RPMI8226 (cell line): ENCODE measurements at regions not wholly inside any gene's neighbourhood (a gene's known extent, or its start where the extent isn't known, plus 50 kb on each side); places are given as distances from the start of the nearest gene placed in this dataset.
"Not testable (repeated sequence)": the region's sequence is repeated elsewhere in the genome, so short reads cannot be mapped to it uniquely, and the experiment has no call there.

Experiments used
- DNase-seq: peaks from one replicate; pipeline ENCODE4 v3.0.0-alpha.2; 2015

DNA sequence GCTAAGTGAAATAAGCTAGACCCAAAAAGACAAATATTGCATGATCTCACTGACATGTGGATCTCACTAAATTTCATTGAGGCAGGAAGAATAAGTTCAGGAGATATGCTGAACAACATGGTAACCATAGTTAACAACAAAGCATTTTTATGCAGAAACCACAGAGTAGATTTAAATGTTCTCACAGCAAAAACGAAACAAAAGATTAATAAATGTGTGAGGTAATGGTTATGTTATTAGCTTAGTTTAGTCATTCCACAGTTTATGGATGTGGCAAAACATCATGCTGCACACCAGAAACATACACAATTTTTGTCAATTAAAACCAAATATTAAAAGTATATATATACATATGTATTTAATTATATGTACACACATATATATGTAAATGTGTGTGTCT is 765.8 kb downstream of the SLITRK5 start:
- DNase-seq: no peak

DNA sequence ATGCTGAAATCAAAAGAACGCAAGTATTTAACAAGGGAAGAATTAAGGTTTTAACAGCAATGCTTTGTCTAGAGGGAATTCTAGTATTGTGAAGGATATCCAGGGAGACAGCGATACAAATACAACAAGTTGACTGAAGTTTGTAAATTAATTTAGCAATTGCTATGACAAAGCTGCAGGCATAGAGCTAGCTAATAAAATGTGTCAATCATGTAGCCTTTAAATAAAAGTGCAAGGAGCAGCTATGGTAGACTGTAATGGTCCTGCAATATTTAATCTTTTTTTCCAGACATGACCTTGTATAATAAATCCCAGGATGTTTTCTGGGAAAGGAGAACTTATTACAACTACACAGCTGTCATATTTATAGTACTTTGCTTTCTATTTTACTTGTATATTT is 779.3 kb downstream of the SLITRK5 start:
- no peak for DNase-seq

DNA sequence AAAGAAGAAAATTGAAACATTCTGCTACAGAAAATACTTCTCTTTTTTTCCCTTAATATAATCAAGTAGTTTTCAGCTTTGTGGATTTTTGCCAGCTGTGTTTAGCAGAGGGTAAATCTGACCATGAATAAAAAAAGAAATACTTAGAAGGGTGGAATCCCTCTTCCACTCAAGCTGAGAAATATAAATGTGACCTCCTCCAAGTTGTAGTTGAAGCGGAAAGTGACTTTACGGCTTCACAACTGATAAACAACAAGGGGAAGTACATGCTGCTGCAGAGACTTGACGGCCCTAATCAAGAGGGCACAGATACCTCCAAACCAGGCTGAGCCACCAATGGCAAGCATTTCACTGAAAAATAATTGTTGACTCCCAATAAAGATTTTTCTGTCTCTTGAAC is 785.0 kb downstream of the SLITRK5 start:
- DNase-seq: no peak

DNA sequence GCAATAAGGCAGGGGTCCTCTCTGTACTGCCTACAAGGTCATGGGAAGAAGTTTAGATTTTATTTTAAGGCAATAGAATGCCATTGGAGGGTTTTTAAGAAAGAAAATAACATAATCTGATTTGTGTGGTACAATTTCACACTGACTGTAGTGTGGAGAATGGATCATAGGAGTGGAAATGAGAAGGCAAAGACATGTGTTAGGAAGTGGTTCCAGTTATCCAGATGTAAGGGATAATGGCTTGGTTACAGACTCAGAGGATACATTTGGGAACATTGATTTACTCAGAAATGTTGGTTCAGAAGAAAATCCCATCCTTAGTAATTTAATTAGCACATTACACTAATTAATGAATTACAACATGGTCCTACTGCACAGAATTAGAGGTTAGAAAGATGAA is 788.2 kb downstream of the SLITRK5 start:
- DNase-seq: no peak

DNA sequence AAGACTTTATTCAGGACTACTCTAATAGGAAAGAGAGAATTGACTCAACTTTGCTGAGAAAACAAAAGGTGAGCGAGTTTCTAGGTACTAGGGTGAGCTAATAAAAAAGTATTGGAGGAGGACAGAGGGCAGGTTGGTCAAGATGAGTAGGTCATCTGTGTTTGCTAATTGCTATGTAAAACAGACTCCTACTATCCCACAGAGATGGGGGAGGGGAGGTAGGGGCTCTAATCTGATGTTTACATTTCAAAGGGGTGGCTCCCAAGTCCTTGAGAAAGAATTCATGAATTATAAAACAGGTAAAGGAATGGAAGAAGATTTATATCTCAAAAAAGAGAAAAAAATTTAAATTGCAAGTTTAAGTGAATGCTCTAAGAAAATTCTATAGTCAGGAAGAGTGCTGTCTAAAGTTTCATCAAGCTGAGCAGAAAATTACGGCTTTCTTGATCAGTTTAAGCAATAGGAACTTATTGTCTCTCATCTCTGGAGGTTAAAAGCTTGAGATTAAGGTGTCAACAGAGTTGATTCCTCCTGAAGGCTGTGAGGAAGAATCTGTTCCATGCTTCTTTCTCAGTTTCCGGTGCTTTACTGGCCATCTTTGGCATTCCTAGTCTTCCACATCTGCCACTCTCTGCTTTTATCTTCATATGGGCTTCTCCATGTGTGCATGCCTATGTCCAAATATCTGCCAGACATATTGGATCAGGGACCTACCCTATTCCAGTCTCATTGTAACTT is 790.3 kb downstream of the SLITRK5 start:
- DNase-seq: no peak

DNA sequence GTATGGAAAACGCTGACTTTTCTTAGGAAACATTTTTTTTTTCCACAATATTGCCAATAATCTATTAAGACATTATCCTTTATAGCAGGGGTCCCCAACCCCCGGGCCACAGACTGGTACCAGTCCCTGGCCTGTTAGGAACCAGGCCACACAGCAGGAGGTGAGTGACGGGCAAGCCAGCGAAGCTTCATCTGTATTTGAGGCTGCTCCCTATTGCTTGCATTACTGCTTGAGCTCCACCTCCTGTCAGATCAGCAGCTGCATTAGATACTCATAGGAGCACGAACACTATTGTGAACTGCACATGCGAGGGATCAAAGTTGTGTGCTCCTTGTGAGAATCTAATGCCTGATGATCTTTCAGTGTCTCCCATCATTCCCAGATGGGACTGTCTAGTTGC is 793.7 kb downstream of the SLITRK5 start:
- no peak for DNase-seq

DNA sequence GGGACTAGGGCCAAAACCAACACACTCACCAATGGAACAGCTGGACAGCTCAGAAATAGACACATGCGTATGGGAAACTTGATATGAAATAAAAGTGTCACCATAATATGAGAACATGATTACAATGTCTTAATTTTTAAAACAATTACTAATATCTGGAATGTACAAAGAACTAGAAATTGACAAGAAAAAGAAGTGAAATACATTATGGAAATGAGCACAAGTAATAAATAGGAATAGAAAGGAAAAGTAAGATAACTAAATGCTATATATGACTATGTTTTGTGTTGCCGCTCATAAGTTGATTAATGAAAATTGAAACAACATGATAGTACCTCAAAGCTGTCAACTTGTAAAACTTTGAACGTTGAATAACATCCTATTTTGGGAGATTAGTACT is 801.1 kb downstream of the SLITRK5 start:
- no peak for DNase-seq

DNA sequence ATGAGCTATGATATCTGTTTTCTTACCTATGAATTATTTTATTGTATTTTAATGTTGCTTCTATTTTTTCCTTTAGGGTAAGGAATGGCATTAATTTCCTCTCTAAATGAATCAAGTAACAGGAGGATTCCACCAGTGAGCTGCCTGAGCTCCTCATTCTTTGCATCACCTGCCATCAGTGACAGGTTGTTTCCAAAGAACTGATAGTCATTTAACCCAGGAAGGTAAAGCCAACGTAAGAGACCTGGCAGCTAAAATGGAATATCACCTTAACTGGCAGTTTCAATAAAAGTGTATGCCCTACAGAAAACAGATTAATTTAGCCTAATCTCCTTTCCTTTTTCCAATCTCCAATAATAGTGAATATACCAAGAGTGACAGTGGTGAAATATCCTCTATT is 812.0 kb downstream of the SLITRK5 start:
- no peak for DNase-seq

DNA sequence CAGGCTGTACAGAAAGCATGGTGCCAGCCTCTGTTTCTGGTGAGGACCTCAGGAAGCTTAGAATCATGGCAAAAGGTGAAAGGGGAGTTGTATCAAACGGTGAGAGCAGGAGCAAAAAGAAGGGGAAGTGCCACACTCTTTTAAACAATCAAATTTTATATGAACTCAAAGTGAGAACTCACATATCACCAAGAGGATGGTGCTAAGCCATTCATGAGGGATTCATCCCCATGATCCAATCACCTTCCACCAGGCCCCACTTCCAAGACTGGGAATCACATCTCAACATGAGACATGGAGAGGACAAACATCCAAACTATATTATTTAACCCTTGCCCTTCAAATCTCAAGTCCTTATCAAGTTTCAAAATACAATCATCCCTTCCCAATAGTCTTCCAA is 836.7 kb downstream of the SLITRK5 start:
- no peak for DNase-seq

DNA sequence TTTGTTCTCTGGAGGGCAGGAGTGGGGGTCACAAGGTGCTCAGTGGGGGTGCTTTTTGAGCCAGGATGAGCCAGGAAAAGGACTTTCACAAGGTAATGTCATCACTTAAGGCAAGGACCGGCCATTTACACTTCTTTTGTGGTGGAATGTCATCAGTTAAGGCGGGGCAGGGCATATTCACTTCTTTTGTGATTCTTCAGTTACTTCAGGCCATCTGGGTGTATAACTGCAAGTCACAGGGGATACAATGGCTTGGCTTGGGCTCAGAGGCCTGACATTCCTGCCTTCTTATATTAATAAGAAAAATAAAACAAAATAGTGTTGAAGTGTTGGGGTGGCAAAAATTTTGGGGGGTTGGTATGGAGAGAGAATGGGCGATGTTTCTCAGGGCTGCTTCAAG is 841.8 kb downstream of the SLITRK5 start:
- not testable (repeated sequence) for DNase-seq

DNA sequence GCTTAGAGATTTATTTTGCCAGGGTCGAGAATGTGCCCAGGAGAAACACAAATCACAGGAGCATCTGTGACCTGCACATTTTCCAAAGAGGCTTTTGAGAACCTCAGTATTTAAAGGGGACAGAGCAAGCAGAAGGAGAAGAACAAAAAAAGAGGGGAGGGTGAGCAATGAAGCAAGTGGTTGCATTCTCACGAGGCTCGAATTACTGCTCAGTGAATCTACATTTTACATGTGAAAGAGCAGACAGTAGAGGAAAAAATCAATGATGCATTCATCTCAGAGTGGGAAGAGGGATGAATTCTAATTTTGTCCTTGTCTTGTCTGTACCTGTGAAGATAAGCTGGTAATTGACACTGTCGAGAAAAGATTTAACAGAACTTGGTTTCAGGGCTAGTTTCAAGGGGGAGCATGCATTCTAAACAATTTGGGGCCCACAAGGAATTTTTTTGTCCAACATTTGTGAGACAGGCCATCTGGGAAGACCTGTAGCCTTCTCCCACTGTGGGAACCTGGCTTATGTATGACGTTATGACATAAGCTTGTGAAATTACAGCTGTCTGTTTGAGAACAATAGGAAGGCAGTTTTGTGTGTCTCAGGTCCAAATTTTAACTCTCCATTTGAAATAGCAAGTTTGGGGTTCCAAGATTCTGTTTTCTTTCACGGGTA is 855.1 kb downstream of the SLITRK5 start:
- no peak for DNase-seq

DNA sequence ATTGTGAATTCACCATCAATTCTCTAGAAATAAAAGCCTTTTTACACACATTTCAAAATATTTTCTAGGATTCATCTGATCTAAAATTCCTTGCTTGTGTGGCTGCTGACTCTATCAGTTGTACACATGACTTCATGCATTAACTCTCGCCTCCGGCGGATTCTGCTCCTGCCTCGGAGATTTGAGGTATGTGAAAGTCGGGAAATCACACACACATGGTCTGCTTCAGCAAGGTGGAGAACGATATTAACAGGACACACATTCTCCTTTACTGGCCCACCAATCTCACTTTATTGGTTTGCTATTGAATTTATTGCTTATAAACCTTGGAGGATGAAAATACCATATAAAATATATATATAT is 855.7 kb downstream of the SLITRK5 start:
- no peak for DNase-seq

DNA sequence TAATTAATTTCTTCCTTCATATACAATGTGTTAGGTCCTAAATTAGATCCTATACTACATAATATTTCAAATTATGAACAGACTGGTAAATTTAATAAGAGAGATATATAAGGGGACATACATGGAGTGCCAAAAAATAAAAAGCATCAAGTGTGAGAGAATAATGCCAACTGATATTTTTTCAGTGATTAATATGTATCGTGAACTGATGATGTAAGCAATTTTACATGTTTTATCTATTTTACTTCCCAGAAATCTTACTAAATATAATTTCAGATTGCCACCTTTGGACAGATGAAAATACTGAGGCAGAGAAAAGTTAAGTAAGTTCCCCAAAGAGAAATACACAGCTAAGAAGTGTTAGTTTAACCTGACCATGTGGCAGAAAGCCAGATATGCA is 870.8 kb downstream of the SLITRK5 start:
- no peak for DNase-seq

DNA sequence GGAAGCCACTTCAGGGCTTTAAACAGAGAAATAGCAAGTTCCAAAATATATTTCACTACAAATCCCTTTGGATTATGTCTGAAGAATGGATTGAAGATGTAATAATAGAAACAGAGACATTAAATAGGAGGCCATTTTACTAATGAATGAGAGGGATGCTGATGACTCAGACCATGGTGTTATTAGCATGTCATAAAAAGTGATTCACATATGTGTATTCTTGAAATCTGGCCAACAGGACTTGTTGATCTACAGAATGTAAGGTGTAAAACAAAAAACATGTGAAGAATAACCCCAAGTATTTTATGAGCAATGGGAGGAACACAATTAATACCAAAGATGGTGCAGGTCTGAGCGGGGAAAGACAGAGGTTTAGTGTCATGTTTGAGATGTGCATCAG is 873.7 kb downstream of the SLITRK5 start:
- DNase-seq: no peak

DNA sequence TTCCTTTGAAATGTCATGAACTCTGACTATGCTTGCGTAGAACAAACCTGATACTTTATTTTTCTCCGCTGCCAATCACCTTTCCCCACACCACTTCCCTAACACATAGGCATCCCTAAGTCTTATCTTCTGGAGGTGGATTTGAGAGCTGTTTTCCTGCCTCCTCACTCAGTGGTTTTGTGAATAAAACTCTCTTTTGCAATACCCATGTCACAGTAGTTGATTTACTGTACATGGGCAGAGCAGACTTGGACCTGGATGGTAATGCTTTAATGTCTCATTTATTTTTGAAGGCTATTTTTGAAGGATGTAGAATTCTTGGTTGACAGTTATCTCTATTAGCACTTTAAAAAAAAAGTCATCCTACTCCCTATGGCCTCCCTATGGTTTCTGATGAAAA is 881.8 kb downstream of the SLITRK5 start:
- no peak for DNase-seq

DNA sequence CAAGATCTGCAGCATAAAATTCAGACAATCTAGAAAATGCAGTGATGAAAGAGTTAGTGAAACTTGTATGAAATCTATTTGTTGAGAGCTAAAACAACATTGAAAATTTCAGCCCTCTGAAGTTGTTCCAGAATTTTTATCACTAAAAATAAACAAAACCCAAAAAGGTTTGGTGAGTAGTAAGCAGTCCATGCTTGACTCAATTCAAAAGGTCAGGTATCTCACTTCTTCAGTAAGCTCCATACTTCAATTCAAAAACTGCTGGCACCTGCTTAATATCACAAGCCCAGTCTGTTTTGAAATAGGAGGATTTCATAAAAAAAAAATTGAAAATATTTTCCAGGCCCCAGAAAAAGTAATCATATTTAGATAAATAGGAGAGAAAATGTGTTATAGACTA is 894.4 kb downstream of the SLITRK5 start:
- DNase-seq: no peak

DNA sequence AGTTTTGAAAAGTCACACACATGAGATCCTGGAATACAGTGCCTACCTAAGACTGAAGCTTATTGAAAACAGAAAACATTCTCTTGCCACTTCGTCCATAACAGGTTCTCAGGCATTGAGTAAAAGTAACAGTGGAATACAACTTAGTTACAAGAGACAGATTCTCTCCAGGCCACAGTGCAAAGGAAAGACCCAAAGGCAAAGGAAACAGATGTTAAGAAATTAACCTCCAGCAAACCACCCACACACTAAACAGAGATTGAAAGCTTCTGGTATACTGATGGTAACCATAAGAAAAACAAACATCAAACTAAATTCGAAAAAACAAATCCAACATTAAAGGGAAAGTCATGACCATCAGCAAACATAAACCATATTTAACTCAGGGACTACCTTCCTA is 914.7 kb downstream of the SLITRK5 start:
- no peak for DNase-seq

DNA sequence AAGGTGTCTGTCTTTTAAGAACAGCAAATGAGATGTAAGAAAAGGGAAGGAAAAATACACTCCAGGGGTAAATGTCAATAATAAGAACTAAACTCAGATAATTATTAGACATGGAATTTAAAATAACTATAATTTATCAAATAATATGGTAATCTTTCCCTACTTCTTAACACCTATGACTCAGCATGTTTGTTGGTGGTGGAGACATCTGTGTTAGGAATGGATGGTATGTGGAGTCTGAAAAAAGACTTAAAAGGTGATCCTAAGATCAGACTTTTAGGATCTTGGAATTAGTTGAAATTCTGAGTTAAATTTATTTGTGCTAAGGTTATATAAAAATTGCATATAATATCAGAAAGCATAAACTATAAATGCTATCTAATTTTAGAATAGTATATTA is 915.1 kb downstream of the SLITRK5 start:
- no peak for DNase-seq

DNA sequence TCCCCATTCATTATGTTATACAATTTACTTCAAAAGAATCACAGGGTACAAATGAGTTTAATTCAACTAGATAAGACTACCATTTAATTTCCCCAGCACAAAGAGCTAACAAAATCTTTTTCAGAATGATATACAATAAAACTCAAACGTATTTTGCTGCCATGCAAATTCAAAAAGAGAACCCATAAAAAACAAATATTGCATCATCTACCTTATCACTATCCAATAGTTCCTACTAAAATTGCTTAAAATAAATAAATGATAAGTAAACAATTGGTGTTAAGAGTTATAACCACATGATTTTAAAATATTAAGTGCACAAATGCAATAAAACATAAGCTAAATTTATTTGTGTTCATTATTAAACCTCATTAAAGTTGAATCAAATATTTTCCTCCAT is 919.4 kb downstream of the SLITRK5 start:
- DNase-seq: no peak

DNA sequence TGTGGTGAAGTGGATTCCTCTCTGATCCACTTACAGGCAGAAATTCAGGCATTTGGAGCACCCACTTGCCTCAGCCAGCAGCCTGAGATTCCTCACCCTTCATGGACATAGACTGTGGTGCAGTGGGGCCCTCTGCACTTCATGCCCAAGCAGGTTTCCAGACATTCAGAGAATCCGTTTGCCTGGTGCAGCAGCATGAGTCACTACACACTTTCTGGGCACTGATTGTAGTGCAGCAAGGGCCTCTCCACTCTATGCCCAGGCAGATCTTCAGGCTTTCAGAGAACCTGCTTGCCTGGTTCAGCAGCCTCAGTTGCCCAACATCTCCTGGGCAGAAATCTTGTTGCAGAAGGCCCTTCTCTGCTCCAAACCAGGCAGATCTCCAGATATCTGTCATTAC is 920.9 kb downstream of the SLITRK5 start:
- DNase-seq: no peak

DNA sequence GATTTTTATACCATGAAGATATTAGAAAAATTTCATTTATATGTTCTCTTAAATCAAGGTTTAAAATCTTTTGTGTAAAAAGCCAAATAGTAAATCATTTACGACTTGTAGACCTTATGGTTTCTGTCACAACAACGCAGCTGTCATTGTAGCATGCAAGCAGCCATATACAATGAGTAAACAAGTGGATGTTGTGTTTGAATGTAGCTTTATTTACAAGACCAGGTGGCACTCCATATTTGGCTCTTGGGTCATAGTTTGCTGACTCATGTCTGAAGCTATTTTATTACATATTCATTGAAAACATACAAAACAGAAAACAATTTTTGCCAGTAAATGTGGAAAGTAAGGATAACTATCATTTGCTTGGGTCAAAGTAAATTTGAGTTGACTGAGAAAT is 930.8 kb downstream of the SLITRK5 start:
- no peak for DNase-seq

DNA sequence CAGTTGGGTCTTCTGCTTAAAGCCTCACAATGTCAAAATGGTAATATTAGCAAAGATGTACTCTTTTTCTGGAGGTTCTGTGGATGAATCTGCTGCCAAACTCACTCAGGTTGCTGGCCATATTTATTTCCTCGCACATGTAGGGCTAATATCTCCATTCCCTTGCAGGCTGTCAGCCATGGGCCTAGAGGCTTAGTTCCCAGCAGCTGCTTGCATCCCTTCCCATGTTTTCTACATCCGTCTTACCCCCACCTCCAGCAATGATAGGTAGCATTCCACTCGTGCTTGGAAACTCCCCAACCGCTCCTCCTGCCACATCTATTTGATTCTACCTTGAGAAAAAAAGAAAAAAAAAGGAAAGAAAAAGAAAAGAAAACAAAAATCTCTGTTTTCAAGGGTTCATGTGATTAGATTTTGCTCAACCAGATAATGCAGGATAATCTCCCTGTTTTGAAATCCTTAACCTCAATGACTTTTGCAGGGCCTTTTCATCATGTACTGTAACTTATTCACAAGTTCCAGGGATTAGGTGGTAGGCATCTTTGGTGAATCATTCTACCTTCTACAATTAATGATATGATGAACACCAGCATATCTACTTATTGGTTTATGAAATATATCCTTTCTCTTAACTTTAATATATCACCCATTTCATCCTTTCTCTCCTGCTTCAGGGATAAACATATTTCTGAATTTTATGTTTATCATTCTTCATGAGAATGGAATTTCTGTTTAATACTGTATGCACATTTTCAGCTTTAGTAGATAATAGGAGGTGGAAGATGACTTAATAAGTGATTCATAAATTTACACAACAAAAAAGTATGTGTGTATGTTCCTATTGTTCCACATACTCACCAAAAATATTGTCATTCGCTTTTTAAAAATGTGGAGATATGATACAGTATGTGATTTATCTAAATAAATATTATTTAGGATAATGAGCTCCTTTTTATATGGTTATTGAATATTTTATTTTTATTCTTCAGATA is 931.9 kb downstream of the SLITRK5 start:
- no peak for DNase-seq

DNA sequence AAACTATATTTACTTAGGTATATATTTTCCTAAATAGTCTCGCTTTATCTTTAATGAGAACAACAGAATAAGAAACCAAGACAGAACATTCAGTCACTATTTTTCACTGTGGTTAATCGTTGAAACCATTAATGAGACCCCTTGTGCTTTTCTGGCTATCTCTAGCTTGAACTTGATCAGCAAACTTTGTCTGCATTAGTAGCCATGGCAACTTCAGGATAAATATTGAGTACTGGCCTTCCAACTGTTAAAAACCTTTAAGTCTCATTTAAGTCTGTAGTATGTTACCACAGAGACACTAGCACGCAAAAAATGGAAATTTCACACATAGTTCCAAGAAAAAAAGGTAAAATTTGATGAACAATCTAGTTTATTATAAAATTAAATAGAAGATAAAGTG is 946.0 kb downstream of the SLITRK5 start:
- no peak for DNase-seq
